ENCODE measurements at regions not wholly inside any gene's neighbourhood (a gene's known extent, or its start where the extent isn't known, plus 50 kb on each side); places are given as distances from the start of the nearest gene placed in this dataset.

DNA sequence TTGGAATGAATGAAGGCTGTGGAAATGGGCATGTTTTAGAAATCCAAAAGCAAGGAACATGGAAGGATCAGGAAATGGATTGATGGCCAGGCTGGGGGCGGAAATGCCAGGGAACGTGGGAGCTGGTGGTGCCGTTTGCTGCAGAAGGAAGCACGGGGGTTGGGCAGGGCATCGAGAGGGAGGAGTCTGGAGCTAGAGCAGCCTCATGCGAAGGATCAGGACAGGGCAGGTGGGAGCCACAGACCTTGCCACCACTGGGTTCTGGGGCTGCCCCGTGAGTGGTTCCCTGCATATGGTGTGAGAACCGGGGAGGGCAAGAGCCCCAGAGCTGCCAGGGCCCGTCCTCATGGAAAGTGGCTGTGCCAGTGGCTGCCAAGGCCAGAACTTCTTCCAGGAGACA, 193.8 kb upstream of the ZNF32 start:
- RAD21 ChIA-PET (ENCODE audit: low non-redundant PET in 1 of 2, low total read pairs in 2 of 2, uncharacterized antibody in 2 of 2, unreplicated experiment in 2 of 2) = no interaction called here
- DNase-seq (ENCODE audit: low read depth, low spot score) = no peak
- BruUV-seq (replicated peaks) = no TSS peak
- H3K9me3 ChIP-seq (ENCODE audit: control insufficient read depth in 1 of 2, insufficient read depth in 1 of 2, low read depth in 1 of 2, low read length in 2 of 2) = no peaks in the 10 kb centered on the region
- no peaks in the 10 kb centered on the region for H3K4me1 ChIP-seq (ENCODE audit: control insufficient read depth in 1 of 2, insufficient read depth in 2 of 2, low read length in 2 of 2)
- H3K9me2 ChIP-seq (ENCODE audit: insufficient read depth) = no peaks in the 10 kb centered on the region
- no peaks in the 10 kb centered on the region for H4K20me1 ChIP-seq (ENCODE audit: insufficient read depth)
- CTCF ChIA-PET = no interaction called here
- ATAC-seq = no peak
- H3K4me3 ChIP-seq (replicated peaks in 1 of 2; ENCODE audit: low read depth in 1 of 2, low read length in 2 of 2) = no peak overlapping the region
- no peak overlapping the region for H2AFZ ChIP-seq (ENCODE audit: low read depth, low read length, poor library complexity, severe bottlenecking)
- H3K4me2 ChIP-seq (ENCODE audit: low read length) = no peak overlapping the region
- H3K27ac ChIP-seq (ENCODE audit: low read depth, low read length) = no peak overlapping the region
- no peak for TF ChIP-seq EZH2phosphoT487 (IDR thresholded peaks at IDR 0.05; ENCODE audit: borderline replicate concordance)
- TF ChIP-seq ATF3 (IDR thresholded peaks at IDR 0.05) = no peak
- TF ChIP-seq MAX (IDR thresholded peaks at IDR 0.05) = no peak
- TF ChIP-seq SRF (IDR thresholded peaks at IDR 0.05; ENCODE audit: low read depth) = no peak
- no peak for TF ChIP-seq SP1 (IDR thresholded peaks at IDR 0.05; ENCODE audit: low read depth)
- TF ChIP-seq EGR1 (IDR thresholded peaks at IDR 0.05; ENCODE audit: low read depth) = no peak
- TF ChIP-seq ZNF274 (IDR thresholded peaks at IDR 0.05; ENCODE audit: low read depth, low read length) = no peak
- TF ChIP-seq, protein P1, sequence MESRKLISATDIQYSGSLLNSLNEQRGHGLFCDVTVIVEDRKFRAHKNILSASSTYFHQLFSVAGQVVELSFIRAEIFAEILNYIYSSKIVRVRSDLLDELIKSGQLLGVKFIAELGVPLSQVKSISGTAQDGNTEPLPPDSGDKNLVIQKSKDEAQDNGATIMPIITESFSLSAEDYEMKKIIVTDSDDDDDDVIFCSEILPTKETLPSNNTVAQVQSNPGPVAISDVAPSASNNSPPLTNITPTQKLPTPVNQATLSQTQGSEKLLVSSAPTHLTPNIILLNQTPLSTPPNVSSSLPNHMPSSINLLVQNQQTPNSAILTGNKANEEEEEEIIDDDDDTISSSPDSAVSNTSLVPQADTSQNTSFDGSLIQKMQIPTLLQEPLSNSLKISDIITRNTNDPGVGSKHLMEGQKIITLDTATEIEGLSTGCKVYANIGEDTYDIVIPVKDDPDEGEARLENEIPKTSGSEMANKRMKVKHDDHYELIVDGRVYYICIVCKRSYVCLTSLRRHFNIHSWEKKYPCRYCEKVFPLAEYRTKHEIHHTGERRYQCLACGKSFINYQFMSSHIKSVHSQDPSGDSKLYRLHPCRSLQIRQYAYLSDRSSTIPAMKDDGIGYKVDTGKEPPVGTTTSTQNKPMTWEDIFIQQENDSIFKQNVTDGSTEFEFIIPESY (IDR thresholded peaks at IDR 0.05; ENCODE audit: extremely low read depth, insufficient replicate concordance, low read length) = no peak
- no peaks in the 10 kb centered on the region for H3K79me2 ChIP-seq (ENCODE audit: insufficient read depth, low read length)
- no peaks in the 10 kb centered on the region for H3K36me3 ChIP-seq (ENCODE audit: control insufficient read depth in 1 of 2, insufficient read depth in 2 of 2, low read length in 2 of 2)
- no peak overlapping the region for H3K9ac ChIP-seq (ENCODE audit: low read length)
- intact Hi-C loops (cut with micrococcal nuclease) = no loop called here
- H3K27me3 ChIP-seq (ENCODE audit: insufficient read depth, low read length) = peaks cover 17% of the 10 kb centered on the region; the same call in 1 of the 2 replicates
- POLR2A ChIA-PET = no interaction called here

- POLR2A ChIA-PET = no interaction called here
- TF ChIP-seq ZFX (IDR thresholded peaks at IDR 0.05) (no peak), YY1 (IDR thresholded peaks at IDR 0.05; ENCODE audit: extremely low read depth, insufficient replicate concordance, low read depth, low read length) (no peak), ZNF274 (IDR thresholded peaks at IDR 0.05; ENCODE audit: low read depth, low read length) (no peak)
- CTCF ChIA-PET = no interaction called here
- intact Hi-C loops (cut with micrococcal nuclease) = no loop called here
- Histone ChIP-seq H3K9me2 (ENCODE audit: insufficient read depth) (no peaks in the 10 kb centered on the region), H3K36me3 (ENCODE audit: control insufficient read depth in 1 of 2, insufficient read depth in 2 of 2, low read length in 2 of 2) (no peaks in the 10 kb centered on the region), H3K4me1 (ENCODE audit: control insufficient read depth in 1 of 2, insufficient read depth in 2 of 2, low read length in 2 of 2) (no peaks in the 10 kb centered on the region), H3K9ac (ENCODE audit: low read length) (no peak overlapping the region), H3K9me3 (ENCODE audit: control insufficient read depth in 1 of 2, insufficient read depth in 1 of 2, low read depth in 1 of 2, low read length in 2 of 2) (no peaks in the 10 kb centered on the region), H4K20me1 (ENCODE audit: insufficient read depth) (no peaks in the 10 kb centered on the region), H3K27me3 (ENCODE audit: insufficient read depth, low read length) (peaks cover 17% of the 10 kb centered on the region; the same call in 1 of the 2 replicates), H3K4me3 (replicated peaks in 1 of 2; ENCODE audit: low read depth in 1 of 2, low read length in 2 of 2) (no peak overlapping the region), H3K79me2 (ENCODE audit: insufficient read depth, low read length) (no peaks in the 10 kb centered on the region), H2AFZ (ENCODE audit: low read depth, low read length, poor library complexity, severe bottlenecking) (no peak overlapping the region), H3K4me2 (ENCODE audit: low read length) (no peak overlapping the region), H3K27ac (ENCODE audit: low read depth, low read length) (no peak overlapping the region)
- BruUV-seq (replicated peaks) = no TSS peak
- no peak for ATAC-seq
- DNase-seq (ENCODE audit: low read depth, low spot score) = no peak
- RAD21 ChIA-PET (ENCODE audit: low non-redundant PET in 1 of 2, low total read pairs in 2 of 2, uncharacterized antibody in 2 of 2, unreplicated experiment in 2 of 2) = no interaction called here
Measured at GRCh38 chr10:43842072-43842471, 193.4 kb upstream of the ZNF32 start.

All from HCT116 (cell line).